ENCODE measurements at regions not wholly inside any gene's neighbourhood (a gene's known extent, or its start where the extent isn't known, plus 50 kb on each side); places are given as distances from the start of the nearest gene placed in this dataset.

DNA sequence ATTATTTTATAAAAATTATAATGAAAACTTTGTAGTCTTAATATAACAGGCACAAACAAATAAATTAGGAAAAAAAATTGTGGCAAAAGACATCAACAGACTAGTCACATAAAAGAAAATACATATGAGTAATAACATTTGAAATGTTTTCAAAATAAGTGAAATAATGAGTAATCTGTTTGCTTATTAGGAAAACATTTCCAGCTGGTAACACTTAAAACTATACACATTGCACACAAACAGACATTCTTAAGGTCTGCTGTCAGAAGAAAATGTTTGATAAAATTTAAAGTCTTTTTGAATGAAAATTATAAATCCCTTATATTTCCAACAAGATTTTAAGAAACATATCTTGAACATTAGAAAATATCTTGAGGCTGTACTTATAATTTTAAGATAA, 1326.3 kb upstream of the CADM2 start:
- TF ChIP-seq, protein P1, sequence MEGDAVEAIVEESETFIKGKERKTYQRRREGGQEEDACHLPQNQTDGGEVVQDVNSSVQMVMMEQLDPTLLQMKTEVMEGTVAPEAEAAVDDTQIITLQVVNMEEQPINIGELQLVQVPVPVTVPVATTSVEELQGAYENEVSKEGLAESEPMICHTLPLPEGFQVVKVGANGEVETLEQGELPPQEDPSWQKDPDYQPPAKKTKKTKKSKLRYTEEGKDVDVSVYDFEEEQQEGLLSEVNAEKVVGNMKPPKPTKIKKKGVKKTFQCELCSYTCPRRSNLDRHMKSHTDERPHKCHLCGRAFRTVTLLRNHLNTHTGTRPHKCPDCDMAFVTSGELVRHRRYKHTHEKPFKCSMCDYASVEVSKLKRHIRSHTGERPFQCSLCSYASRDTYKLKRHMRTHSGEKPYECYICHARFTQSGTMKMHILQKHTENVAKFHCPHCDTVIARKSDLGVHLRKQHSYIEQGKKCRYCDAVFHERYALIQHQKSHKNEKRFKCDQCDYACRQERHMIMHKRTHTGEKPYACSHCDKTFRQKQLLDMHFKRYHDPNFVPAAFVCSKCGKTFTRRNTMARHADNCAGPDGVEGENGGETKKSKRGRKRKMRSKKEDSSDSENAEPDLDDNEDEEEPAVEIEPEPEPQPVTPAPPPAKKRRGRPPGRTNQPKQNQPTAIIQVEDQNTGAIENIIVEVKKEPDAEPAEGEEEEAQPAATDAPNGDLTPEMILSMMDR (conservative IDR thresholded peaks at IDR 0.05; ENCODE audit: low read length), result no peak
- no peak for TF ChIP-seq EZH2phosphoT487 (IDR thresholded peaks at IDR 0.05; ENCODE audit: borderline replicate concordance)
